SH-SY5Y (cell line): ENCODE measurements at regions not wholly inside any gene's neighbourhood (a gene's known extent, or its start where the extent isn't known, plus 50 kb on each side); places are given as distances from the start of the nearest gene placed in this dataset.

Experiments
- GATA2 ChIP-seq: IDR thresholded peaks from 2 replicates; pipeline ENCODE4 v1.6.1; 2011; ENCODE audit warnings: mild to moderate bottlenecking, low read depth, low read length
- GATA3 ChIP-seq: IDR thresholded peaks from 2 replicates; pipeline ENCODE4 v1.6.1; 2011; ENCODE audit warnings: low read depth, mild to moderate bottlenecking, low read length, moderate library complexity

GRCh38 chr16:86209202-86209601 lies 301.1 kb upstream of the FOXF1 start:
- TF ChIP-seq GATA2 (no peak), GATA3 (no peak)
